Retinal pigment epithelial cell (primary cell): ENCODE measurements at regions not wholly inside any gene's neighbourhood (a gene's known extent, or its start where the extent isn't known, plus 50 kb on each side); places are given as distances from the start of the nearest gene placed in this dataset.

Experiments used
- DNase-seq: peaks from one replicate; pipeline ENCODE4 v3.0.0-alpha.2; 2010; ENCODE audit warnings: low read depth
- H3K4me3 ChIP-seq: 2 replicates; pipeline ENCODE4 v1.5.1; 2011; ENCODE audit warnings: mild to moderate bottlenecking, low read length, control low read depth, moderate library complexity
- CTCF ChIP-seq: conservative IDR thresholded peaks from 2 replicates; pipeline ENCODE4 v1.5.1; 2011; ENCODE audit warnings: low read depth, low read length, control low read depth, inconsistent platforms

- no peak for DNase-seq
- no peak for TF ChIP-seq CTCF
- no peak overlapping the region for H3K4me3 ChIP-seq
Measured at GRCh38 chr15:67011617-67012005, 53.8 kb upstream of the SMAD3 start.

DNA sequence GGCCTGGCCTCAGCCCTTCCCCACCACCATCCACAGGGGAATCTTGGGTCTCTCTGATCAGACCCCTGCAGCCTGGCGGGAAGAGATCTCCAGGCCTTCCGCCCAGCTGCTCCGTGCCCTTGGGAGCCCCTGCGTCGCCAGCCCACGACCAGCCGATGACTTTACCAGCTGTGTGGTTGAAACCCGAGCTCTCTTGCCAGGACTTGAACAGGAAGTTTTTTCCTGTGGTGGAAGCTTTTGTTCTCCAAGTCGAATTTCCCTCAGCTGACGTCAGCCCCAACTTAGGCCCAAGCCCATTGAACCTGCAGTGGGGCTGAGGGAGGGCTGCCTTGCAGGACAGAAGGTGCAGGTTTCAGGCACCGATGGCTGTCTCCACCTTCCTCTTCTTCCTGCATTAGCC is 51.7 kb upstream of the SMAD3 start:
- no peak for TF ChIP-seq CTCF

More for the DNA sequence above, 51.7 kb upstream of the SMAD3 start:
- H3K4me3 ChIP-seq, result no peak overlapping the region
- DNase-seq, result no peak
